Keratinocyte (primary cell): ENCODE measurements at regions not wholly inside any gene's neighbourhood (a gene's known extent, or its start where the extent isn't known, plus 50 kb on each side); places are given as distances from the start of the nearest gene placed in this dataset.

Experiments
- DNase-seq: peaks from one replicate; pipeline ENCODE4 v3.0.0-alpha.2; 2011; ENCODE audit warnings: low read depth, missing footprints, low spot score
- FAIRE-seq: peaks from 2 replicates; lab custom pipeline; 2011; peaks lifted over from hg19 to GRCh38; lab: Jason Lieb, UNC
- H2AFZ ChIP-seq: 2 replicates; pipeline ENCODE4 v1.6.0; 2012; ENCODE audit warnings: low read length, control low read depth, inconsistent platforms; ENCODE audit not compliant: control insufficient read depth
- H3K27ac ChIP-seq: 2 replicates; pipeline ENCODE4 v1.5.1; 2011; ENCODE audit warnings: low read length; ENCODE audit not compliant: control insufficient read depth, insufficient read depth
- H3K27me3 ChIP-seq: 3 replicates; pipeline ENCODE4 v1.6.0; 2011; ENCODE audit warnings: low read length; ENCODE audit not compliant: control insufficient read depth, insufficient read depth; ENCODE audit errors: extremely low read depth
- H3K36me3 ChIP-seq, 2 experiments: 2 replicates in 1 of 2; 3 replicates in 1 of 2; pipeline ENCODE4 v1.5.1; 2011; ENCODE audit warnings: low read length in 2 of 2, mild to moderate bottlenecking in 1 of 2; ENCODE audit not compliant: control insufficient read depth in 2 of 2, insufficient read depth in 2 of 2; ENCODE audit errors: extremely low read depth in 1 of 2
- H3K4me1 ChIP-seq: 3 replicates; pipeline ENCODE4 v1.5.1; 2011; ENCODE audit warnings: low read length; ENCODE audit not compliant: control insufficient read depth, insufficient read depth; ENCODE audit errors: extremely low read depth
- H3K4me2 ChIP-seq: 3 replicates; pipeline ENCODE4 v1.6.0; 2011; ENCODE audit warnings: low read depth, low read length; ENCODE audit not compliant: control insufficient read depth, insufficient read depth; ENCODE audit errors: extremely low read depth
- H3K4me3 ChIP-seq, 3 experiments: fragments of 200-600 bp in 1 of 3; sonication (generic) in 1 of 3; 2 replicates in 2 of 3; 3 replicates in 1 of 3; pipeline ENCODE4 v1.5.1; 2011 to 2016; ENCODE audit warnings: low read length in 3 of 3, mild to moderate bottlenecking in 3 of 3, control low read depth in 2 of 3, inconsistent platforms in 1 of 3, low read depth in 1 of 3, mixed read lengths in 1 of 3, mixed run types in 1 of 3, moderate library complexity in 1 of 3; ENCODE audit not compliant: control insufficient read depth in 2 of 3, insufficient read depth in 2 of 3; ENCODE audit errors: extremely low read depth in 1 of 3
- H3K79me2 ChIP-seq: 2 replicates; pipeline ENCODE4 v1.6.0; 2012; ENCODE audit warnings: low read length; ENCODE audit not compliant: control insufficient read depth, insufficient read depth
- H3K9ac ChIP-seq: 3 replicates; pipeline ENCODE4 v1.6.0; 2011; ENCODE audit warnings: low read length; ENCODE audit not compliant: control insufficient read depth, insufficient read depth; ENCODE audit errors: extremely low read depth
- H3K9me1 ChIP-seq: 3 replicates; pipeline ENCODE4 v1.6.0; 2011; ENCODE audit warnings: low read length; ENCODE audit not compliant: control insufficient read depth, insufficient read depth; ENCODE audit errors: extremely low read depth
- H3K9me3 ChIP-seq: 2 replicates; pipeline ENCODE4 v1.5.1; 2012; ENCODE audit warnings: low read depth, low read length; ENCODE audit not compliant: control insufficient read depth
- H4K20me1 ChIP-seq: 3 replicates; pipeline ENCODE4 v1.6.0; 2011; ENCODE audit warnings: low read length; ENCODE audit not compliant: control insufficient read depth, insufficient read depth; ENCODE audit errors: extremely low read depth
- CTCF ChIP-seq, 3 experiments: IDR thresholded peaks in 1 of 3; conservative IDR thresholded peaks in 1 of 3; optimal IDR thresholded peaks in 1 of 3; 2 replicates in 2 of 3; 3 replicates in 1 of 3; pipeline versions ENCODE3 to v1.5.1; 2011; ENCODE audit warnings: low read length in 3 of 3, mild to moderate bottlenecking in 3 of 3, moderate library complexity in 2 of 3, control low read depth in 1 of 3, inconsistent platforms in 1 of 3; ENCODE audit not compliant: insufficient read depth in 2 of 3; ENCODE audit errors: extremely low read depth in 1 of 3
- EZH2 ChIP-seq: IDR thresholded peaks from one replicate; pipeline ENCODE4 v1.6.1; 2012; ENCODE audit warnings: inconsistent platforms, mild to moderate bottlenecking, low read length, moderate library complexity
- dilution Hi-C: fragments of 300-500 bp; cut with MboI; formaldehyde crosslinking; loops from one replicate; pipeline ENCODE4 v1.7.0; 2020; ENCODE audit warnings: low sequenced_read_pairs; ENCODE audit not compliant: extremely low pct_ligation_motif_present

GRCh38 chrX:26376037-26376708, 160.2 kb downstream of the MAGEB5 start:
- Histone ChIP-seq H3K9ac (no peak overlapping the region), H3K4me1 (no peaks in the 10 kb centered on the region), H3K9me1 (no peaks in the 10 kb centered on the region), H3K9me3 (no peaks in the 10 kb centered on the region), H3K4me2 (no peak overlapping the region), H3K79me2 (no peaks in the 10 kb centered on the region), H4K20me1 (no peaks in the 10 kb centered on the region), H3K27me3 (no peaks in the 10 kb centered on the region), H2AFZ (no peak overlapping the region), H3K4me3 (no peak overlapping the region), H3K27ac (no peak overlapping the region), H3K36me3 (no peaks in the 10 kb centered on the region)
- dilution Hi-C loops: no loop called here
- TF ChIP-seq CTCF (optimal IDR thresholded peaks at IDR 0.05 in 1 of 3, IDR thresholded peaks at IDR 0.05 in 1 of 3, conservative IDR thresholded peaks at IDR 0.05 in 1 of 3; ENCODE audit: extremely low read depth in 1 of 3, insufficient read depth in 2 of 3, low read length in 3 of 3): no peak
- TF ChIP-seq EZH2: no peak
- DNase-seq (no peak), FAIRE-seq (no peak)

- Histone ChIP-seq H3K27me3 (no peaks in the 10 kb centered on the region), H3K36me3 (no peaks in the 10 kb centered on the region), H3K79me2 (no peaks in the 10 kb centered on the region), H4K20me1 (no peaks in the 10 kb centered on the region), H3K4me2 (no peak overlapping the region), H3K9ac (no peak overlapping the region), H3K27ac (no peak overlapping the region), H2AFZ (no peak overlapping the region), H3K9me1 (no peaks in the 10 kb centered on the region), H3K9me3 (no peaks in the 10 kb centered on the region), H3K4me1 (no peaks in the 10 kb centered on the region), H3K4me3 (no peak overlapping the region)
- no peak for TF ChIP-seq EZH2
- no peak for TF ChIP-seq CTCF (optimal IDR thresholded peaks at IDR 0.05 in 1 of 3, IDR thresholded peaks at IDR 0.05 in 1 of 3, conservative IDR thresholded peaks at IDR 0.05 in 1 of 3; ENCODE audit: extremely low read depth in 1 of 3, insufficient read depth in 2 of 3, low read length in 3 of 3)
- dilution Hi-C loops: no loop called here
- FAIRE-seq: no peak
- DNase-seq: no peak
Observed at GRCh38 chrX:26375346-26375745, 159.4 kb downstream of the MAGEB5 start.
